HEK293 (cell line): ENCODE measurements at regions not wholly inside any gene's neighbourhood (a gene's known extent, or its start where the extent isn't known, plus 50 kb on each side); places are given as distances from the start of the nearest gene placed in this dataset.
A peak's percentile ranks its signal among the peaks of the same experiment; 100 is the strongest.

ENCODE experiments used
- CTCF ChIA-PET: fragments of 350-600 bp; formaldehyde crosslinking; extraction: SDS; loops from one replicate; lab custom pipeline; 2021; ENCODE audit warnings: antibody characterized with exemption; lab: Yijun Ruan, JAX
- POLR2A ChIA-PET: fragments of 300-600 bp; formaldehyde crosslinking; extraction: SDS; loops from one replicate; lab custom pipeline; 2020; ENCODE audit warnings: antibody characterized with exemption, inconsistent platforms; lab: Yijun Ruan, JAX
- H3K27ac ChIP-seq: fragments of 200-500 bp; sonication (Bioruptor generic); 2 replicates; pipeline ENCODE4 v1.5.1; 2014; ENCODE audit warnings: low read depth, low read length, control low read depth, inconsistent platforms; ENCODE audit errors: extremely low read depth
- H3K36me3 ChIP-seq, 2 experiments: fragments of 200-500 bp in 1 of 2; sonication (Bioruptor generic) in 1 of 2; 1 replicate in 1 of 2; 2 replicates in 1 of 2; pipeline ENCODE4 v1.5.1; 2014 to 2017; ENCODE audit warnings: inconsistent platforms in 2 of 2, low read length in 2 of 2; ENCODE audit not compliant: control insufficient read depth in 2 of 2, insufficient read depth in 1 of 2
- H3K4me1 ChIP-seq: fragments of 200-500 bp; sonication (Bioruptor generic); 2 replicates; pipeline ENCODE4 v1.5.1; 2014; ENCODE audit warnings: mild to moderate bottlenecking, low read length, inconsistent platforms; ENCODE audit not compliant: control insufficient read depth, insufficient read depth
- H3K4me3 ChIP-seq: 2 replicates; pipeline ENCODE4 v1.5.1; 2011; ENCODE audit warnings: low read depth, mild to moderate bottlenecking, control low read depth, low read length, moderate library complexity
- H3K9me3 ChIP-seq: fragments of 200-500 bp; sonication (Bioruptor generic); 2 replicates; pipeline ENCODE4 v1.5.1; 2014; ENCODE audit warnings: low read depth, low read length, inconsistent platforms; ENCODE audit not compliant: control insufficient read depth, insufficient read depth
- PBX3 ChIP-seq: sonication (generic); formaldehyde crosslinking; IDR thresholded peaks from 2 replicates; pipeline ENCODE4 v1.8.1; 2022; ENCODE audit warnings: mild to moderate bottlenecking, moderate library complexity, missing genetic modification reagents
- ZBTB1 ChIP-seq: fragments of 450-650 bp; formaldehyde crosslinking; IDR thresholded peaks from 2 replicates; pipeline ENCODE4 v1.5.1; 2016; ENCODE audit warnings: missing biosample characterization, missing genetic modification characterization
- ZBTB7A ChIP-seq: fragments of 450-650 bp; formaldehyde crosslinking; IDR thresholded peaks from 2 replicates; pipeline ENCODE4 v1.5.1; 2016; ENCODE audit warnings: low read depth, missing biosample characterization, missing genetic modification characterization
- ZFP69B ChIP-seq: fragments of 450-650 bp; formaldehyde crosslinking; IDR thresholded peaks from 2 replicates; pipeline ENCODE4 v1.5.1; 2016; ENCODE audit warnings: missing biosample characterization, missing genetic modification characterization
- ZNF10 ChIP-seq: fragments of 450-650 bp; formaldehyde crosslinking; IDR thresholded peaks from 2 replicates; pipeline ENCODE4 v1.5.1; 2017; ENCODE audit warnings: missing biosample characterization, missing genetic modification characterization
- ZNF121 ChIP-seq: fragments of 450-650 bp; formaldehyde crosslinking; IDR thresholded peaks from 2 replicates; pipeline ENCODE4 v1.5.1; 2016; ENCODE audit warnings: missing biosample characterization, missing genetic modification characterization
- ZNF133 ChIP-seq: fragments of 450-650 bp; formaldehyde crosslinking; IDR thresholded peaks from 2 replicates; pipeline ENCODE4 v1.5.1; 2016; ENCODE audit warnings: missing biosample characterization, missing genetic modification characterization
- ZNF138 ChIP-seq: fragments of 450-650 bp; formaldehyde crosslinking; IDR thresholded peaks from 2 replicates; pipeline ENCODE4 v1.5.1; 2016; ENCODE audit warnings: missing biosample characterization, missing genetic modification characterization, borderline replicate concordance
- ZNF148 ChIP-seq: fragments of 450-650 bp; formaldehyde crosslinking; IDR thresholded peaks from 2 replicates; pipeline ENCODE4 v1.5.0; 2017; ENCODE audit warnings: missing biosample characterization, missing genetic modification characterization, borderline replicate concordance
- ZNF157 ChIP-seq: fragments of 450-650 bp; formaldehyde crosslinking; IDR thresholded peaks from 2 replicates; pipeline ENCODE4 v1.5.1; 2016; ENCODE audit warnings: missing biosample characterization, missing genetic modification characterization
- ZNF18 ChIP-seq: fragments of 450-650 bp; formaldehyde crosslinking; IDR thresholded peaks from 2 replicates; pipeline ENCODE4 v1.5.1; 2016; ENCODE audit warnings: missing biosample characterization, missing genetic modification characterization
- ZNF324 ChIP-seq: fragments of 450-650 bp; formaldehyde crosslinking; IDR thresholded peaks from 2 replicates; pipeline ENCODE4 v1.5.1; 2016; ENCODE audit warnings: missing biosample characterization, missing genetic modification characterization
- ZNF398 ChIP-seq: fragments of 450-650 bp; formaldehyde crosslinking; IDR thresholded peaks from 2 replicates; pipeline ENCODE4 v1.5.1; 2017; ENCODE audit warnings: missing biosample characterization, missing genetic modification characterization
- ZNF423 ChIP-seq: fragments of 450-650 bp; formaldehyde crosslinking; IDR thresholded peaks from 2 replicates; pipeline ENCODE4 v1.5.1; 2016; ENCODE audit warnings: missing biosample characterization, missing genetic modification characterization
- ZNF433 ChIP-seq: fragments of 450-650 bp; formaldehyde crosslinking; IDR thresholded peaks from 2 replicates; pipeline ENCODE4 v1.5.1; 2016; ENCODE audit warnings: missing biosample characterization, missing genetic modification characterization, low read depth
- ZNF530 ChIP-seq: fragments of 450-650 bp; formaldehyde crosslinking; IDR thresholded peaks from 2 replicates; pipeline ENCODE4 v1.5.1; 2016; ENCODE audit warnings: low read depth, missing biosample characterization, missing genetic modification characterization
- ZNF660 ChIP-seq: fragments of 450-650 bp; IDR thresholded peaks from 2 replicates; pipeline ENCODE4 v1.5.1; 2018; ENCODE audit warnings: missing biosample characterization, mild to moderate bottlenecking, missing genetic modification characterization
- ZNF785 ChIP-seq: fragments of 450-650 bp; formaldehyde crosslinking; IDR thresholded peaks from 2 replicates; pipeline ENCODE4 v1.5.1; 2016; ENCODE audit warnings: missing biosample characterization, missing genetic modification characterization
- TF ChIP-seq, protein P1 (sequence below): fragments of 450-650 bp; formaldehyde crosslinking; IDR thresholded peaks from 2 replicates; pipeline ENCODE4 v1.5.1; 2016; ENCODE audit warnings: missing biosample characterization, missing genetic modification characterization
- TF ChIP-seq, protein P2 (sequence below): fragments of 450-650 bp; formaldehyde crosslinking; IDR thresholded peaks from 2 replicates; pipeline ENCODE4 v1.5.1; 2016; ENCODE audit warnings: missing biosample characterization, missing genetic modification characterization

DNA sequence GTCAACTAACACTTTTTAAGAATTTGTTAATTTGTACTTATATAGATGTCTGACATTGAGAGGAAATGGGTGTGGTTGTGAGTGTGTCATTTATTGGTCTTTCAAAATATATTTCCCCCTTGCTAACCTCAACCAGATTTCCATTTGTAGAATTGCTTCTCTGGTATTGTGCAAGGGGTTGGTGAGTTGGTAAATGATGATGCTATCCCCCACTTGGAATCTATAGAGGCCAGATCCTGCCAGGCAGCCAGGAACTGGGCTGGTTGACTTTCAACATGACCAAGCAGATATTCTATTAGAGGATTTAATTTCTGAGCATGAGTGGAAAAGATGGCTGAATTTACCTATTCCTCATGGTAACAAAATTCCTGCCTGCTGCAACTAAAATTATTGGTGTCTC is 306.6 kb upstream of the KIF2A start:
- no peaks in the 10 kb centered on the region for H3K4me1 ChIP-seq
- ChIA-PET CTCF (no interaction called here), POLR2A (no interaction called here)
- H3K27ac ChIP-seq, result no peak overlapping the region
- H3K36me3 ChIP-seq, result no peaks in the 10 kb centered on the region
- H3K4me3 ChIP-seq, result no peak overlapping the region
- no peaks in the 10 kb centered on the region for H3K9me3 ChIP-seq
- no peak for TF ChIP-seq ZBTB7A
- TF ChIP-seq ZNF133 (tag by site-specific recombination), result peak; percentile 43; the same call in 1 of the 2 replicates
- no peak for TF ChIP-seq ZNF398 (tag by site-specific recombination)
- TF ChIP-seq ZNF530 (tag by site-specific recombination), result no peak
- no peak for TF ChIP-seq ZNF157 (tag by site-specific recombination)
- no peak for TF ChIP-seq ZBTB1 (tag by site-specific recombination)
- TF ChIP-seq ZNF423, result no peak
- TF ChIP-seq, all 188 proteins: peak for 1

DNA sequence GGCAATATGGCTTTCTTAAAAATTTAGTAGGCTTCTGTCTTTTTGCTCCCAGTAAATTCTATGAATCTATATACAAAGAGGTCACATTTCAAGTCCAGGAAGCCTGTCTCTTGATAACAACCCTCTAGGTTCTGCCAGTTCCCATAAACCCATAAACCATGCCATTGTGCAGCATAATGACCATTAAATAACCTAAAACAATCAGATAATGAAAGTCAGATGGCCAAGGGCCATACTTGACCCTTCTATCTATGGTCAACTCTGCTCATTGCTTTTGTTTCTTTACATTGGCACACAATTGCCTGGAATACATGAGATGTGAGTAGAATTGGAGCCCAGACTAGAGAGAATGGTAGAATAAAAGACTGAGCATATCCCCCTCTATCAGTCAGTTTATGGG is 305.4 kb upstream of the KIF2A start:
- no peak for TF ChIP-seq ZNF138
- no peak for TF ChIP-seq ZNF10
- POLR2A ChIA-PET, result no interaction called here
- no peak overlapping the region for H3K27ac ChIP-seq
- no peaks in the 10 kb centered on the region for H3K36me3 ChIP-seq
- no peaks in the 10 kb centered on the region for H3K4me1 ChIP-seq
- CTCF ChIA-PET, result no interaction called here
- H3K9me3 ChIP-seq, result no peaks in the 10 kb centered on the region
- H3K4me3 ChIP-seq, result no peak overlapping the region

GRCh38 chr5:62001640-62002039 is 304.4 kb upstream of the KIF2A start:
- no peak overlapping the region for H3K27ac ChIP-seq
- no peaks in the 10 kb centered on the region for H3K4me1 ChIP-seq
- ChIA-PET CTCF (interaction anchor here (0.7 kb wide), 1 partner anchor 504 kb away, joined by 3 read pairs; no protein-coding TSS in a partner anchor), POLR2A (no interaction called here)
- no peaks in the 10 kb centered on the region for H3K36me3 ChIP-seq
- TF ChIP-seq ZNF324 (tag by site-specific recombination) (no peak), ZNF660 (tag by site-specific recombination) (no peak), ZNF433 (tag by site-specific recombination) (no peak), ZNF148 (tag by site-specific recombination) (no peak), PBX3 (CRISPR knock-in tag) (no peak), ZNF121 (no peak), ZFP69B (tag by site-specific recombination) (no peak), ZNF18 (tag by site-specific recombination) (no peak), ZNF785 (tag by site-specific recombination) (no peak)
- TF ChIP-seq, protein P1, sequence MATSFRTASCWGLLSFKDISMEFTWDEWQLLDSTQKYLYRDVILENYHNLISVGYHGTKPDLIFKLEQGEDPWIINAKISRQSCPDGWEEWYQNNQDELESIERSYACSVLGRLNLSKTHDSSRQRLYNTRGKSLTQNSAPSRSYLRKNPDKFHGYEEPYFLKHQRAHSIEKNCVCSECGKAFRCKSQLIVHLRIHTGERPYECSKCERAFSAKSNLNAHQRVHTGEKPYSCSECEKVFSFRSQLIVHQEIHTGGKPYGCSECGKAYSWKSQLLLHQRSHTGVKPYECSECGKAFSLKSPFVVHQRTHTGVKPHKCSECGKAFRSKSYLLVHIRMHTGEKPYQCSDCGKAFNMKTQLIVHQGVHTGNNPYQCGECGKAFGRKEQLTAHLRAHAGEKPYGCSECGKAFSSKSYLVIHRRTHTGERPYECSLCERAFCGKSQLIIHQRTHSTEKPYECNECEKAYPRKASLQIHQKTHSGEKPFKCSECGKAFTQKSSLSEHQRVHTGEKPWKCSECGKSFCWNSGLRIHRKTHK (tag by site-specific recombination), result no peak
- TF ChIP-seq, protein P2, sequence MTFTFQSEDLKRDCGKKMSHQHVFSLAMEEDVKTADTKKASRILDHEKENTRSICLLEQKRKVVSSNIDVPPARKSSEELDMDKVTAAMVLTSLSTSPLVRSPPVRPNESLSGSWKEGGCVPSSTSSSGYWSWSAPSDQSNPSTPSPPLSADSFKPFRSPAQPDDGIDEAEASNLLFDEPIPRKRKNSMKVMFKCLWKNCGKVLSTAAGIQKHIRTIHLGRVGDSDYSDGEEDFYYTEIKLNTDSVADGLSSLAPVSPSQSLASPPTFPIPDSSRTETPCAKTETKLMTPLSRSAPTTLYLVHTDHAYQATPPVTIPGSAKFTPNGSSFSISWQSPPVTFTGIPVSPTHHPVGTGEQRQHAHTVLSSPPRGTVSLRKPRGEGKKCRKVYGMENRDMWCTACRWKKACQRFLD (tag by site-specific recombination), result no peak
- H3K9me3 ChIP-seq, result no peaks in the 10 kb centered on the region
- no peak overlapping the region for H3K4me3 ChIP-seq
